Kidney (tissue), 13 donors: ENCODE measurements at regions not wholly inside any gene's neighbourhood (a gene's known extent, or its start where the extent isn't known, plus 50 kb on each side); places are given as distances from the start of the nearest gene placed in this dataset.

Experiments used
- DNase-seq, 5 donors: peaks; one replicate each; pipeline ENCODE4 v3.0.0-alpha.2; 2013 to 2020
- FAIRE-seq: peaks from 2 replicates; lab custom pipeline; 2012; peaks lifted over from hg19 to GRCh38; lab: Jason Lieb, UNC
- H3K27ac ChIP-seq, 2 donors: one replicate each; pipeline ENCODE4 v1.7.0; 2013; ENCODE audit warnings: low read depth in 2 of 2, low read length in 2 of 2, inconsistent platforms in 1 of 2
- H3K27me3 ChIP-seq: one replicate; pipeline ENCODE4 v1.7.1; 2013; ENCODE audit warnings: low read length, inconsistent platforms; ENCODE audit not compliant: control insufficient read depth, insufficient read depth
- H3K36me3 ChIP-seq, 3 donors: one replicate each; pipeline versions ENCODE4 v1.7.0 to v1.7.1; 2013; ENCODE audit warnings: low read length in 3 of 3, control low read depth in 1 of 3, inconsistent platforms in 1 of 3; ENCODE audit not compliant: insufficient read depth in 3 of 3, control insufficient read depth in 2 of 3
- H3K4me1 ChIP-seq, 3 donors: one replicate each; pipeline versions ENCODE4 v1.7.0 to v1.7.1; 2013; ENCODE audit warnings: low read length in 3 of 3, inconsistent platforms in 1 of 3, low read depth in 1 of 3; ENCODE audit not compliant: control insufficient read depth in 2 of 3, insufficient read depth in 2 of 3
- H3K4me3 ChIP-seq, 3 donors: one replicate each; pipeline versions ENCODE4 v1.7.0 to v1.8.1; 2013; ENCODE audit warnings: low read length in 3 of 3, control low read depth in 1 of 3, inconsistent platforms in 1 of 3
- H3K9ac ChIP-seq, 3 donors: one replicate each; pipeline versions ENCODE4 v1.7.0 to v1.7.1; 2013; ENCODE audit warnings: low read length in 3 of 3, control low read depth in 1 of 3, inconsistent platforms in 1 of 3
- H3K9me3 ChIP-seq, 3 donors: one replicate each; pipeline versions ENCODE4 v1.7.0 to v1.7.1; 2013; ENCODE audit warnings: low read length in 3 of 3, control low read depth in 1 of 3, inconsistent platforms in 1 of 3; ENCODE audit not compliant: control insufficient read depth in 2 of 3, insufficient read depth in 1 of 3
- CTCF ChIP-seq: IDR thresholded peaks from 3 replicates; pipeline ENCODE4 v1.5.1; 2012; ENCODE audit warnings: mild to moderate bottlenecking, moderate library complexity, borderline replicate concordance; ENCODE audit not compliant: insufficient read depth; ENCODE audit errors: extremely low read depth
- intact Hi-C: fragments of 100-400 bp; cut with DNase I; formaldehyde crosslinking; loops from one replicate; pipeline ENCODE4 v1.11.1; 2022
- donor health status: control.
- donor health status: control.
- donor health status: control.
- donor health status: control.
- donor health status: control.
- donor health status: DM: yes; HTN: yes; CAD: no.
- donor health status: Normal renal cell carcinoma (clear cell type).

DNA sequence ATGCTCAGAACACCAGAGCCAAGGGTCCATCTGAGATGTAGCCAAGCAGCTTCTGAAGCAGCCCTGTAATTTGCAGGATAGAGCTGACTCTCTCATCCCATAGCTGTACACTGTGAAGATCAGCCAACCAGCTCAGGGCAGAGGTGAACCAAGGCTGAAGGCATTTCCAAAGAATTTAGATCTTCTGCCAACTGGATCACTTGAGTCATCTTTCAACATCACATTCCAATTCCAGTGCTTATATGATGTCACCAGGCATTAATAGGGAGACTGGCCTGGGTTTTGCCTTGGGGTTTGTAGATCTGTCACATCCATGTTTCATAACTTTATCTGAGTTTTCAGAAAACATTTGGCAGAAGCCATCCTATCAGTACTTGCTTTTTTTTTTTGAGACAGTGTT is 98.2 kb downstream of the NR2F2 start:
- no peaks in the 10 kb centered on the region for H3K9me3 ChIP-seq
- H3K4me1 ChIP-seq, result no peaks in the 10 kb centered on the region
- H3K27ac ChIP-seq, result peak overlapping the region; percentile 27 to 41
- peak in 1 of 5 donors; percentile 73 for DNase-seq
- TF ChIP-seq CTCF, result no peak
- no peak overlapping the region for H3K4me3 ChIP-seq
- peak; percentile 21 for FAIRE-seq
- intact Hi-C loops, result no loop called here
- no peak overlapping the region for H3K9ac ChIP-seq
- no peaks in the 10 kb centered on the region for H3K27me3 ChIP-seq
- no peaks in the 10 kb centered on the region for H3K36me3 ChIP-seq

GRCh38 chr15:96431786-96432185 is 101.3 kb downstream of the NR2F2 start:
- H3K27me3 ChIP-seq, result no peaks in the 10 kb centered on the region
- no peak for DNase-seq
- H3K9ac ChIP-seq, result no peak overlapping the region
- no peak for TF ChIP-seq CTCF
- no peak overlapping the region for H3K4me3 ChIP-seq
- no peak for FAIRE-seq
- H3K4me1 ChIP-seq, result no peaks in the 10 kb centered on the region
- no peaks in the 10 kb centered on the region for H3K9me3 ChIP-seq
- no peak overlapping the region for H3K27ac ChIP-seq
- intact Hi-C loops, result no loop called here
- H3K36me3 ChIP-seq, result no peaks in the 10 kb centered on the region

DNA sequence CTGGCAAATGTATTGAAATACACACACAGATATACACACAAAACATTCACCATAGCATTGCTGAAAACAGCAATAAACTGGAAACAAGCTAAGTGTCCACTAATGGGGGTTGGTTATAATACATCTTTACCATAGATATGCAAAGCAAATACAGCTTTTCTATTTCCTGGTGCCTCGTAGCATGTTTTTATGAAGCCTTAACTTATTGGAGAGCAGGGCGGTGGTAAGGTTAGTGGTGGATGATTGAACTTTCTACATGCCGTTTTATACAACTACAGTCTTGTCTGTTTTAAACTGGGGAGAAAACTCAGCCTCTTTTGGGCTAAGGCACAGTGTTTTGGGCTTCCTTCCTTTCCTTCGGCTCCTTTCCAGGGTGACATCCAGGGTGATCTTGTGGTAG is 104.5 kb downstream of the NR2F2 start:
- H3K4me1 ChIP-seq, result no peaks in the 10 kb centered on the region
- DNase-seq, result no peak
- no peak overlapping the region for H3K4me3 ChIP-seq
- no peak overlapping the region for H3K27ac ChIP-seq
- no peaks in the 10 kb centered on the region for H3K36me3 ChIP-seq
- intact Hi-C loops, result no loop called here
- TF ChIP-seq CTCF, result no peak
- no peak for FAIRE-seq
- no peaks in the 10 kb centered on the region for H3K9me3 ChIP-seq
- no peaks in the 10 kb centered on the region for H3K27me3 ChIP-seq
- H3K9ac ChIP-seq, result no peak overlapping the region

GRCh38 chr15:96435841-96436240 is 105.3 kb downstream of the NR2F2 start:
- no peaks in the 10 kb centered on the region for H3K4me1 ChIP-seq
- H3K27me3 ChIP-seq, result no peaks in the 10 kb centered on the region
- TF ChIP-seq CTCF, result no peak
- FAIRE-seq, result no peak
- H3K36me3 ChIP-seq, result no peaks in the 10 kb centered on the region
- DNase-seq, result no peak
- intact Hi-C loops, result no loop called here
- H3K4me3 ChIP-seq, result no peak overlapping the region
- no peak overlapping the region for H3K9ac ChIP-seq
- H3K27ac ChIP-seq, result no peak overlapping the region
- no peaks in the 10 kb centered on the region for H3K9me3 ChIP-seq
